GM18861 (cell line): ENCODE measurements at regions not wholly inside any gene's neighbourhood (a gene's known extent, or its start where the extent isn't known, plus 50 kb on each side); places are given as distances from the start of the nearest gene placed in this dataset.

ENCODE experiments used
- ATAC-seq: cut with Tn5 transposase; IDR thresholded peaks from one replicate; pipeline ENCODE4 v1.9.1; 2021; ENCODE audit not compliant: unreplicated experiment

DNA sequence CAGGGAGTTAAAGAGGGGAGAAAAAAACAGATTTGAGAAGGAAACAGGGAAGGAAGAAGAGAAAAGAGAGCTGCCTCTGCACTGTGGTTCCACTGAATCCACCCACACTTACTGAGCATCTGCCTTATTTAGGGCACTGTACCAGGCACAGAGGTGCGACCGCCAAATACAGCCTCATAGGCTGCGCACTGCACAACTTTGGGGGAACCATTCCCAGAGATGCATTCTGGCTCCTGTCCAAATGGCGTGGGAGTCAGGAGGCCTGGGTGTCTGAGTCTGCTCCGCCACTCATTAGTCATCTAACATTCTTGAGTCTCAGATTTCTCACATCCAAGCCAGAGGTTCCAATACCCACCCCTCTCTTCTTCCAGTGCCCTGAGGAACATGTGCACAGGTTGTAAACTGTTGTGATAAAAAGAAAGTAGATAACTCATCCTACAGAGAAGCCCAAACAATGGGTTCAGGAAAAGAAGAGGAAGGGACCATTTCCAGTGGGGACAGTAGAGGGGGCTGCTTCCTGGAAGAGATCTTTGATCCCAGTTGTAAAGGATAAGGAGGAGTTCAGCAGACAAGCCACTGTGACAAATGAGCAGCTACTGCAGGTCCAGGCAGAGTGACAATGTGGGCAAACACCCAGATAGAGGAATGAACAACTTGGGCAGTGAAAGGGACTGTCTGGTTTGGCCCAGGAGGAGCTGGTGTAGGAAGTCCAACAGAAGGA, 254.6 kb downstream of the UACA start:
- no peak for ATAC-seq

DNA sequence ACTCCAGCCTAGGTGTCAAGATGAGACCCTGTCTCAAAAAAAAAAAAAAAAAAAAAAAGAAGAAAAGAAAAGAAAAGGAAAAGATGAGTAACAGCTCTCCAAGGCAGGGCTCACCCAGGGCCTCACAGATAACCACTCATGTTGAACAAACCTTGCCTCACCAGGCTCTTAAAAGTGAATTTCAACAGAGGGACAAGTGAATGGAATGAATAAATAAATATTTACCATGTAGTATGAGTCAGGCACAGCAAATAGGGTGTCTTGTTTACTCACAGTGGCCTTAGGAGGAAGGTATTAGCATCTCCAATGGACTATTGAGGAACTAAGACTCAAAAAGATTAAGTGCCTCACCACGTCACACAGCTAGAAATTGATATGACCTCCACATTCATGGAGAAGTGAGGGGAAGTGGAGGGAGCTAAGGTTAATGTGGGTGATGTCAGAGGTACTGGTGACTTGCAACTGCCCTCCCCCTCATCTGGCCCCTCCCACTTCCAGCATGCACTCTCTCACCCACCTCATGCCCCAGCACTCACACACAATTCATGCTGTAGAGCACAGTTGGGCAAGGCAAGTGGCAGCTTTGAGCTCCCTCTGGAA, 255.5 kb downstream of the UACA start:
- no peak for ATAC-seq

GRCh38 chr15:70505936-70506912, 257.1 kb downstream of the UACA start:
- ATAC-seq, result no peak

GRCh38 chr15:70505411-70505919, 257.9 kb downstream of the UACA start:
- ATAC-seq, result no peak

- no peak for ATAC-seq
These were observed 258.4 kb downstream of the UACA start for GRCh38 chr15:70504988-70505387.

GRCh38 chr15:70504299-70504951, 258.9 kb downstream of the UACA start:
- ATAC-seq, result peak; percentile 42

GRCh38 chr15:70503798-70504298, 259.5 kb downstream of the UACA start:
- no peak for ATAC-seq

DNA sequence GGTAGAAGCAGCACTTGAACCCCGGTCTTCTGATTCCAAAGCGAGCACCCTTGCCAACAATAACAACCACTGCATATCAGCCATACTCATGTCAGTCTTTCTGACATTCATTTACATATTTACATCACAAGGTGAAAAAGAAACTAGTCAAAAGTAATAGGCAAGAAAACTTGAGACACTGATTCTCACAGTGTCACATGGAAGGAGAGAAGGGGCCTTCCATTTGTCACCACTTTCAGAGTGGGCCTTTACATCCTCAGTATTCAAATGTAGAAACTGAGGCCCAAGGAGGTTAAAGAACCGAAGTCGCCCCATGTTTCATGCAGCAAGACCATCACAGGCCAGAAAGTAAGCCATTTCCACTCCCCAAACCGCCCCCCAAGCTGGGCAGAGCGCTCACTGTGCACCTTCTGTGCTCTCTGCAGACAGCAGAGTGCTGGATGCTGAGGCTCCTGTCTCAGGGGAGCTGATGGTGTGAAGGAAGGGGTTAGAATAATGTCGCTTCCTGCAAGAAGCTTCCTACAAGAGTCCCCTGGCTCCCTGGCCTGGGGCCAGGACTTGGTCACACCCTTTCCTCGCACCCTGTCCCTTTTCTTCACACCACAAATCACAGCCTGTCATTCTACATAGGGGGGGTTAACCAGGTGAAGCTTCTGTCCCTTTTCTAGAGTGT, 260.1 kb downstream of the UACA start:
- ATAC-seq, result peak; percentile 35

DNA sequence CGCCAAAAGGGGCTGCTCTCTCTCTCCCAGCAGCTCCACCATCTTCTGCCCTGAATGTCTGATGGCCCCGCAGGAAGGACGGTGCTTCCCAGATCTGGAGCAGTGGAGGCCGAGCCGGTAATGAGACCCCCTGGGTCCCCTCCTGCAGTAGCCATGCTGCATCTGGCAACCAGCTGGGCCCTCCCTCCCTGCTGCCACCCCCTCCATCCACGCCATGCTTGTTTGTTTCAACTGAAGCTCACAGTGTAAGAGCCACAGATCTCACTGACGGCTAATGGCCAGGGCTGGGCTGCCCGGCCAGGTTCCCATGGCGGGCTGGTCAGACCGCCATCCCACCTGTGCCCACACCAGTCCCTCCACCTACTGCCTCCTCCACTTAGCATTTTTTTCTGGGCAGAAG, 260.8 kb downstream of the UACA start:
- no peak for ATAC-seq

DNA sequence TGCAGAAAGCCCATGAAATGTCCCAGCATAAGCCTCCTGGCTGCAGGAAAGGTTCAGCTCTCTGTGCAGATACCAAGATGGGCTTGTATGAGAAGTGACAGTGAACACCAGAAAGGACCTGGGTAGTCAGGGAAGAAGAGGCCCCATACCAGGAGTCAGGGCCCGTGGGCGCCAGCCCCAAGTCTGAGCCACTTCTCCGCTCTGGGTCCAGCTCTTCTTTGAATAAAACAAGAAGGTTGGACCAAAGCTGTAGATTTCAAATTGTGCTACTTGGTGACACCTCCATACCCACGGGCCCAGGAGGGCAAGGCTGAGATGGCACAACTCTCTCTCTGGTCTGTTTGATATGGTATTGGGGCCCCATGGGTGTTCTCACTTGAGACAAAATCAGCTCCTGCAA, 261.5 kb downstream of the UACA start:
- ATAC-seq, result no peak

- no peak for ATAC-seq
These were observed 262.1 kb downstream of the UACA start for GRCh38 chr15:70501121-70501727.

DNA sequence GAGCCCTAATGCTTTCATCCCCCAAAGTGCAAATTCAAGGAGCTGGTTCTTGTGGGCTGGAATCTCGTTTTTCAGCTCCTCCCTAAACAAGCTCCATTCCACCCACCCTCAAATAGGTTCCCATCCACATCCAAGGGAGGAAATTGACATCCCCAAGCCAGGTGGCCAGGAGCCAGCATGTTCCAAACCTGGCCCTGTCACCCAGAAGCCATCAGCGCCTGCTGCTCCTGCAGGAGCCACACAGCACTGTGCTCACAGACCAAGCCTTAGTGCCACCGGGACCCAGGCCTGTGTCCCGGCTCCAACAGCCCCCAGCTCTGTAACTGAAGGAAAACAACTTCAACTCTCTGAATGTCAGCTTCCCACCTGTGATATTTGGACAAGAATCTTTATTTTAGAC, 263.6 kb downstream of the UACA start:
- no peak for ATAC-seq

DNA sequence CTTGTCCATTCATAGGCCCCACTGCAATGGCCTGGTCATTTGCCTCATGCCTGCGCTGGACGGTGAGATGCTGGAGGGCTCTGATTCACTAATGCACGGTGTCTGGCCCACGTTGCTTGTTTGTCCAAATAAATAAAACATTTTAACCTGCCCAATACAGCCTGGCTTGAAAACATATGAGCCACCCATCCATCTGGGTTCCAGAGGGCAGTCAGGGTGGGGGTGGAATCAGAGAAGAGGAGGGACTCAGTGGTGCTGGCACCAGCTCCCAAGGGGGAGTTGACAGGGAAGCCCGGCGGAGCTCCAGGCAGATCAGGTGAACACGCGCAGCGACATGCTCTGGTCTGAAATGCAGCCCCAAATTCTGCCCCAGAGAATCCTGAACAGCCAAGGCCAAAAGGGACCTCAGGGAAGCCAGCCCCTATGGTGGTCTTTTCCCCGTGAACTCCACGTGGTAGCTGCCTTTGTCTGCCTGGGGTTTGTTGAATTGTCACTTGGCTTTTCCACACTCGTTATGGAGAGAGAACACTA, 265.2 kb downstream of the UACA start:
- no peak for ATAC-seq

- ATAC-seq, result no peak
These were observed 265.7 kb downstream of the UACA start for GRCh38 chr15:70497661-70498060.

DNA sequence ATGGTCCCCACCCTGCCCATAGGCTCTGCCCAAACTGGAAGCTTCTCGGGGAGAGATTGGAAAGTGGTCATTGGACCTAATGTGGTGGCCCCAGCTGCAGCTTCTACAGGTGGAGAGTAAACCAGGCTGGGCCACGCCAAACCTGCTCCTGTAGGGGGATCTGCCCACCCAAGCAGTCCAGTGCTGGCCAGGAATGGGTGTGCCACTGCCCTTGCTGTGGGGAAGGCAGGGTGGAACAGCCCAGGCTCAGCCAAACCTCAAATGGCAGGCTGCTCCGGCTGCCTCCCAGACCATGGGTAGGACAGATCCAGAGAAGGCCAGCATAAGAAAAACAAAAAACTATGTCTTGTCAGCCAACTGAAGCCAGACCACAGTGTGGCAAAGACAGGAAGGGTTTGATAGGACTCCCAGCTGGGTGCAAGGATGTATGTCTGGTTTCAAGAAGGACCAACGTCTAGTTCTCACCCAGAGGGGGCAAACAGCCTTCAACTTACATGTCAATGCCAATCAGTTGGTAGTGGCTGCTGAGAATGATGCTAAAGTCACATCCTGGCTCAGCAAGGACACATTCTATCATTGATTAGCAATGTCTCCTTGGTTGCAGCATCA, 267.3 kb downstream of the UACA start:
- no peak for ATAC-seq

GRCh38 chr15:70494852-70495571, 268.3 kb downstream of the UACA start:
- ATAC-seq, result no peak

DNA sequence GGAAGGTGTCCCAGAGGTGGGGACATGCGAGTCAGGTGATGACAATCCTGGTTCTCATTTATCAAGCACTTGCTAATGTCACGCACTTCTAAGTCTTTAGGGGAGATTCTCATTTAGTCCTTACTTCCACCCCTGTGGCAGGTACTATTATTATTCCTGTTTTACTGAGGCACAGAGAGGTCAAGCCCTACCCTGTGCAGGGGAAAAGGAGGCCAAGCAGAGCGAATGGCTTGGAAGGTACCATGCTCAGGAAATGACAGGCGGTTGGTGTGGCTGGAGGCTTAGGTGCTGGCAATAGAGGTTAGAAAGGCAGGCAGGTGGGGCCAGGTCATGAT, 268.9 kb downstream of the UACA start:
- ATAC-seq, result no peak

GRCh38 chr15:70493787-70494516, 269.4 kb downstream of the UACA start:
- peak; percentile 37 for ATAC-seq
